Frontal cortex (tissue), 3 donors: ENCODE measurements at regions not wholly inside any gene's neighbourhood (a gene's known extent, or its start where the extent isn't known, plus 50 kb on each side); places are given as distances from the start of the nearest gene placed in this dataset.

Experiments
- DNase-seq, 2 donors: peaks; one replicate each; pipeline ENCODE4 v3.0.0; 2012; ENCODE audit warnings: low spot score in 2 of 2
- FAIRE-seq: peaks from 2 replicates; lab custom pipeline; 2012; peaks lifted over from hg19 to GRCh38; lab: Jason Lieb, UNC
- donor health status: control.
- donor health status: control.
- donor health status: control.

DNA sequence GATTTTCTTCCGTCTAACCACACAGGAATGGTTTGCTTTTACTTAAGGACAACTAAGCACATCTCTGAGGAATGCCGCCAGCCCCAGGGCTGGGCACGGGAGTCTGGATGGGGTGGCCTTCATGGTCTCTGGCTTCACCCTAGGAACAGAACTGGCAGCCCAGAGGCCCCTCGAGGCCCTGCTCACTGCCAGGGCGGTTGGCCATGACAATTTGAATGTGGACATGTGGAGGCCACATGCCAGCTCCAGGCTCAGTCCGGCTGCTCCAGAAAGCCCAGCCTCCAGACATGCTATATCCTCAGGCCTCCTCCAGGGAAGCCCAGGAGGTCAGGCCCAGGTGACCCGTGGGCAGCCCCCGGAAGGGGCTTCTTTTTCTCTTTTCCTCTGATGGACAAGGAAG, 84.0 kb upstream of the FGF3 start:
- FAIRE-seq: no peak
- DNase-seq: no peak

DNA sequence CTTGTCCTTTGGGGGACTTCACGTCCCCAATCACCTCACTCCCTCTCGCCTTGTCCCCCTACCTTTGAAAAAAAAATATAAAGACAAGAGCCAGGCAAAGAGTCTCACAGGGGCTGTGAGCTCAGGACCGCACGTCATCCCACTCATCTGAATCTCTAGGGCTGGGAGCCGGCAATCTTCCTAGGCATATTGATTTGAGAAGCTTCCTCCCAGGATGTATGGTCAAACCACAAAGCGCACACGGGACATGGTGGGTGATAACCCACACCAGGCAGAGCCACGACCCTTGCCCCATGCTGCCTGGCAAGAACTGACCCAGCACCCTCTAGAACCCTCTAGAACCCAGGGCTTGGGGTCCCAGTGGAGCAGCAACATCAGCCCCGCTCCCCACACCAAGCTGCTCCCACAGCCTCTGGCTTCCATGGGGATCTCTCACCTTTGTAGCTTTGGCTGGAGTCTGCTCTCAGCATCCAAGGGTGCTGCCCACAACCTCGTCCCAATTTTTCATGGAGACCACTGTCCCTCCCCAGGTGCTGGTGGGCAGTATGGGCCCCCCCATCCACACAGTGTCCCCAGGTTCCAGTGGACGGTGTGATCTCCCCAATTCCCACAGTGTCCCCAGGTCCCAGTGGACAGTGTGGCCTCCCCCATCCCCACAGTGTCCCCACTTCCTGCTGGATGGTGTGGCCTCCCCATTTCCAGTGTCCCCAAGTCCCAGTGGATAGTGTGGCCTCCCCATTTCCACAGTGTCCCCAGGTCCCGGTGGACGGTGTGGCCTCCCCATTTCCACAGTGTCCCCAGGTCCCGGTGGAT, 85.2 kb upstream of the FGF3 start:
- no peak for FAIRE-seq
- no peak for DNase-seq

DNA sequence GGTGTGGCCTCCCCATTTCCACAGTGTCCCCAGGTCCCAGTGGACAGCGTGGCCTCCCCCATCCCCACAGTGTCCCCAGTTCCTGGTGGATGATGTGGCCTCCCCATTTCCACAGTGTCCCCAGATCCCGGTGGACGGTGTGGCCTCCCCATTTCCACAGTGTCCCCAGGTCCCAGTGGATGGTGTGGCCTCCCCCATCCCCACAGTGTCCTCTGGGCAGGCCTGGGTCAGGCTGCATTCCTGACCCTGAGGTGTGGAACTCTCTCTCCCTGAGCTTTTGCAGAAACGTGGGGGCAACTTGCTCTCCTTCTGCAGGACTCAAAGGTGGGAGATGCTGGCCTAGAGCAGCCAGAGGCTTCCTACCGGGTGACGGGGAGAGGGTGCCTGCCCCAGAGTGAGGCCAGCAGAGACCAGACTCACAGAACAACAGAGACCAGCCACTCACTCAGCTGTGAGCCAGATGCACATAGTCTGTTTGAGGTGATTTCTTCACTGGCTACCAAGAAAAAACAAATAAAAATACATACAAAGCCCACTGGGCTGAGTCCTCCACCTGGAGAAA, 85.8 kb upstream of the FGF3 start:
- DNase-seq (no peak), FAIRE-seq (no peak)

DNA sequence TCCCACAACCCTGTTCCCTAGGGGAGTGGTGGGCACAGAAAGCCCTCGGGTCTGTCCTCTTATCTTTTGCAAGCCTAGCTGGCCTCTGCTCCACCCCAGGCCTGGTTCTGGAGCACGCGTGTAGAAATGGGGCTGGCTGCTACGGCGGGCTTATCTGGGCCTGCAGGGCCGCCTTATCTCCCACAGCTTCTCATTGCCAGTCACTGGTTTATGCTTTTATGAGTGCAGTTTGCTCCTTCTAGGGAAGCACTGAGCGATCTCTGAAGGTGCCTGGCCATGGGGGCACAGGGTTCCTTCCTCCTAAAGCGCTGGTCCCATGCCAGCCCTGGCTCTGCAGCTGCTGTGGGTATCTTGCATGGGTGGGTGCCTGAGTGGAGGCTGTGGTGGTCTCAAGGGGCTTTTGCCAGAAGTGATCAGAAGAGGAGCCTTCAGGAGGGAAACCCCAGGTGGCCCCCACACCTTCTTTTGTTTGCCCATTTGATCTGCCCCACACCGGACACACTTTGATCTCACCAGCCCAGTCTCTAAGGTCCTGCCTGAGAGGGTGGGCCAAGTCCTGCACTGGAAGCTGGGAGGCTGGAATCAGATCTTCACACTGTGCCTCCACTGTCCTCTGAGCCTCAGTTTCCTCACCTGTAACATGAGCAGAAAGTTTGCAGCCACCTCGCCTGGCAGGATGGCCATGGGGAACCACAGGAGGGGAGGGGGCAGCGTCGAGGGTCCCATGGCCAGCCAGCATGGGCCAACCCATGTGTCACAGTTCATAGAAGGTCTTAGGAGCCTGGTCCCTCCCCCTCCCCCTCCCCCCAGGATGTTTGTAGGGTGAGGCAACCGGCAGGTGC, 86.6 kb upstream of the FGF3 start:
- DNase-seq (no peak), FAIRE-seq (no peak)

DNA sequence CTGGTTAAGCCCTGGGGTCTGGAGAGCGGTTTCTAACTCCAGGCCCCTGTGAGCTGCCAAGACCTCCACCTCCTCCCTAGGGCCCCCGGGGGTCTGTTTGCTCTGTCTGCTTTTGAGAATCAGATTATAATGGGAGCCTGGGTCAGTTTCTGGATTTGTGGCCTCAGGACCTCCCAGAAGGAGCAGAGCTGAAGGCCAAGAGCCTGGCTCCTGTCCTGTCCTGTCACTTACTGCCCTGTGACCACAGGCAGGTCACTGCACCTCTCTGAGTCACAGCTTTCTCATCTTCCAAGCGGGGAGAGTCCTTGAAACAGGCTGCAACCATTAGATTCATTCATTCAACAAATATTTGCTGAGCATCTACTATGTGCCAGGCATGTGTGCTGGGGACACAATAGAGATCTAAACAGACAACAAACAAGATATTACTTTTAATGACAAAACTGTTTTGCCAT, 87.3 kb upstream of the FGF3 start:
- no peak for FAIRE-seq
- DNase-seq: no peak

DNA sequence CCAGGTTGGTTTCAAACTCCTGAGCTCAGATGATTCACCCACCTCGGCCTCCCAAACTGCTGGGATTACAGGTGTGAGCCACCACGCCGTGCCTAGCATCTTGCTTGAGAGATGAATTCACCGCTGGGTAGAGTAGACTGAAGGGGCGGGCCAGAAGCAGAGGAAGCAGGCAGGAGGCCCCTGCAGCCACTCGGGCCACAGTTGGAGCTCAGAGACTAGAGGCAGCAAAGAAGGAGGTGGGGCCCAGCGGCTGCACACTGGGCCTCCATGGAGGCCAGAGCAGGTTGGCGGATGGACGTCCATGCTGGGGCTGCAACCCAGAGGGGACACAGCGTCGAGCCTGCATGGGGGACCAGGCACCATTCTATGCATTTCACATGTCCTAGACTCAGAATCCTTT, 88.4 kb upstream of the FGF3 start:
- no peak for FAIRE-seq
- no peak for DNase-seq

DNA sequence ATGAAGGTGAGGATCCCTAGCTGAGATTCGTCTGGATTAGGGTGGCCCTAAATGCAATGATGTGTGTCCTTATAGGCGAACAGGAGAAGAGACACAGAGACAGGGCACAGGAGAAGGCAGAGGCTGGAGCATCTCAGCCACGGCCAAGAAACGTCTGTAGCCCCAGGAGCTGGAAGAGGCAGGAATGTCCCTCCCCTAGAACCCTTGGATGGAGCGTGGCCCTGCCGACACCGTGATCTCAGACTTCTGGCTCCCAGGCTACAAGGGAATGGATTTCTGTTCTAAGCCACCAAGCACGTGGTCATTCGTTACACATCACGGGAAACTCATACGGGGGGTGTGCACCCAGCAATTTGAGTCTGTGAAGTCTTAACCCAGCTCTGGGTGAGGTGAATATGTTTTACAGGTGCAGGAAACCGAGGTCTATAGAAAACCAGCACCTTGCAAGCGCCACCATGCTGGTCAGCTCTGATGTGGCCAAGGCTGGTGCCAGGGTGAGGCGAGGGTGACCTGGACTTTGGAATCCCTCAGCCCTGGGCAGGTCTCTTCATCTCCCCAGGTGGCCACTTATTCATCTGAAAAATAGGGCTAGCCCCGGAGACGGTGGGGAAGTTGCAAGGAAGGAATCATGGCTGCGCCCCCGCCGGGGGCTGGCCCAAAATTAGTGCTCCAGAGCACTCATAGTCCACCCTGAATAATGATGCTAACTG, 89.5 kb upstream of the FGF3 start:
- no peak for DNase-seq
- FAIRE-seq: no peak

DNA sequence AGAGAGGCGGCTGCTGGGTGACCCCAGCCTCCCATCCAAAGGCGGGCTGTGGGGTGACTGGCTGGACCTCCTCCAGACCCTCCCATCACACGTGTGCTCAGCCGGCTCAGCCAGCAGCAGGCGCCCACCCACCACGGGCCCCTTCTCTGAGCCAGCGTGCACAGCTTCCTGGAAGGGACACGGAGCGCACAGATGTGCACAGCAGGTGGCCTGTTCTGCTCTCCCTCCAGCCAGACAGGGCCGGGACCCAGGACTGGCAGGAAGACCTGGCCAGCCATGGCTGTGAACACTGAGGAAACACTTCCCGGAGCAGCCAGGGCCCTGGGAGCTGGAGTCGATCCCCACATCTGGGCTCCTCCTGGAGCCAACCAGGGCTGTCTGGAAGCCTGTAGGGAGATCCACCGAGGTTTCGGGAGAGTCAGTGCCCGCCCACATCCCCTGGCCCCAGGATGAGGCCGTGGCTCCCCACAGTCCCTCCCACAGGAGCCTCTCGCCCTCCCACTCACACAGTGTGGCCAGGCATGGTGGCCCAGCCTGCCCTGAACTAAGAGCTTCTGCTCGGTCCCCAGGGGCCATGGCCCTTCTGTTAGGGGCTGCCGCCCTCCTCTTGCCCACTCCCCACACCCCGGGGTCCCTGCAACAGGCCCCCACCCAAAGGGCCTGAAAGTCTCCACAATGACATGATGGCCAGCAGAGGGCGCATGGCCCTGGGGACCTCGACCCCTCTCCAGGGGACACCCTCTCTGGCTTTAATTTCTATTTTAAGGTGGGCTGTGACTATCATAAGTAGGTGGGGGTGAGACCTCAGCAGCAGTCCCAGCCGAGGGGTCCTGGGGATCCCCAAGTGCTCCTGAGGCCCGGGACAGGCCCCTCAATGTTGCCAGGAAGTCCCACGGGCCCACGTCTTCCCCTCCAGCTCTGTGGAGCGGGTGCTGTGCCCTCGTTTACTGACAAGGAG, 90.6 kb upstream of the FGF3 start:
- FAIRE-seq: no peak
- no peak for DNase-seq

DNA sequence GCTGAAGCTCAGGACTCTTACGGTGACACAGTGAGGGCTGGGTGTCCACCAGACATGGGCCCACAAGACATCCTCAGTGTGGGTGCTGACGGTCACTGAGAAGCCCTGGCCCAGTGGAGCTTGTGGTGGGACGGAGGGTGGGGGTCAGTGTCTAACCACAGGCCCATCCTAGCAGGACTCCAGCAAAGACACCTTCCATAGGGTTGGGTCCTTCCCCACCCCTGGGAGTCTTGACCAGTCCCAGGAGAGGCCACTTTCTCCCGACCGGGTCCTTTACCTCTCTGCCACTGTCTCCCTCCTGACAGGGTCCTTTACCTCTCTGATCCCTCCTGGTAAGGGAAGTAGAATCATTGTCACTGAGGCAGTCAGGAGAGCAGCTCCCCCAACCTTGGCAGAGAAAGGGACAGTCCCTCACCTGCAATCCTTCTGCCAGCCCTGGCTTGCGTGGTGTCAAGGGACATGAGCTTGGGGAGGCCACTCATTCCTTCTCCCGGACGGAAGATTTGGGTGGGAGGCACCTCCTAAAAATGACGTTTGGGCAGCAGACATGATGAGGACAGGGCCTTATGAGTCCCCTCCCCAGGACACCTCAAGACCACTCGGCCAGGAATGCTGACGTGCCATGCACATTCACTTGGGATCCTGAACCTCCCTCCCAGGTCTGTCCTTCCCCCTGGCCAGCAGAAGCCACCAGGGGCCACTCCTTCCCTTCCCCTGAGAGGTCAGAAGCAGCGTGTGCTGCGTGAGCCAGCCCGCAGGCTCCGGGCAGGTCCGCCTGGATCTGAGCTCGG, 91.5 kb upstream of the FGF3 start:
- no peak for DNase-seq
- no peak for FAIRE-seq

DNA sequence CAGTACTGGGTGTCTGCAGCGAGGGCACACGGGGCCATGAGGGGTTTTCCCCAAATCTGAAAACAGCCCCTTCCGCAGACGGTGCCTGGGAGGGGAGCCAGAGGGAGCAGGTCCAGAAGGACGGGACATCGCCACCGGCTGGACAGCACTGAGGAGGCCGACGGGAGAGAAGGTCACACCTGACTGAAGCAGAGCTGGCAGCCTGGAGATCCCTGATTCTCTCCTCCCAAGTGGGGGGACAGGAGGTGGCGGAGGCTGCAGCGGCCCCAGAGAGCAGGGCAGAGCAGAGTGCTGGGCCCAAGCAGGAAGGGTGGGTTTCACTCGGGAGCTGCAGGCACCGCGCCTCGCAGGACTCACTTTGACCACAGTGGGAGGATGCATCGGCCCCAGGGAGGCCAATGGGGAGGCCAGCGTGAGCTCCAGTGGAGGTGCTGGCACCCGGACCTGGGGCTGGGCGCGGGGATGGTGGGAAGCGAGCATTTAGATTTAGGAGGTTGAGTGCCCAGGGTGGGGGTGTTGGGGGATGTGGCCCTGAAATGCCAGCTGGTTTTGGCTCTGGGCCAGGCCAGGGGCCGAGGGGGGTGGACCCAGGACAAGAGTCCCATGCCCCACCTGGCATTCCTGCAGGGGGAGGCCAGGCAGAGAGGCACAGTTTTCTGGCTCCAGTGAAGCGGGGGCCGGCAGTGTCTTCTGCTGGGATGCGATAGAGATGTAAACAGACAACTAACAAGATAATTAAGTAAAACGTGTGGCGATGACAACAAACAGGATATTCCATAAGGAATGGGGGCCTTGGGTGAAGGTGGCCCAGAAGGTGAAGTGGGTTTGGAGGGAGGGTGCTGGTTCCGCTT, 92.3 kb upstream of the FGF3 start:
- DNase-seq: no peak

DNA sequence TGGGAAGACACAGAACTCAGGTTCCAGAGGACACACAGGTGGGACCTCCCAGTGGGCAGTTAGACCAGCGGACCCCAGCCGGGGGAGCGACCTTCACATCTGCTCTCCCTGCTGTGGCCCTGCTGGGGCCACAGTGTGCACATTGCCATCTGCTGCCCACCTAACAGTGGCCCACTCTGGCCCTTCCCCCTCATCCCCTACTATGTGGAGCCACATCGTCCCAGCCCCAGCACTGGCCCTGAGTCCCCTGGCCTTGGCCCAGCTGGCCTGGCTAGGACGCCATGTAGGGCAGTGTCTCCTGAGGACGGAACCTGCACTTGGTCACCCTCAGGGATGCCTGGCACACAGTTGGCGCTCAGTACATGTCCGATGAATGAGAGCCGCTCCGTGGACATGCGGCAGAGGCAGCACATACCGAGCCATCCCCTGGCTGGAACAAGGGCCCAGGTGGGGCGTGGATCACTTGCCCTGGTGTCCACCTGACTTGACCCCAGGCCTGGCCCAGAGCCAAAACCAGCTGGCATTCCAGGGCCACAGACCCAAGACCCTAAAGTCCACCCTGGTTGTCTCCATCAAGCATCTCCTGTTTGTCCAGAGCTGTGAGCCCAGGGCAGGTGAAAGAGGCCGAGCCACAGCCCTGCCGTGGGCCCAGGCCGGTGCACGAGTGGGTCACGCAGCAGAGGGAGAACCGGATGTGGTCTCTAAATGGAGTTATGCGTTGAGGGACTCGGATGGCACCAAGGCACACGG, 93.1 kb upstream of the FGF3 start:
- no peak for DNase-seq

More for the DNA sequence above, 92.3 kb upstream of the FGF3 start:
- no peak for FAIRE-seq

DNA sequence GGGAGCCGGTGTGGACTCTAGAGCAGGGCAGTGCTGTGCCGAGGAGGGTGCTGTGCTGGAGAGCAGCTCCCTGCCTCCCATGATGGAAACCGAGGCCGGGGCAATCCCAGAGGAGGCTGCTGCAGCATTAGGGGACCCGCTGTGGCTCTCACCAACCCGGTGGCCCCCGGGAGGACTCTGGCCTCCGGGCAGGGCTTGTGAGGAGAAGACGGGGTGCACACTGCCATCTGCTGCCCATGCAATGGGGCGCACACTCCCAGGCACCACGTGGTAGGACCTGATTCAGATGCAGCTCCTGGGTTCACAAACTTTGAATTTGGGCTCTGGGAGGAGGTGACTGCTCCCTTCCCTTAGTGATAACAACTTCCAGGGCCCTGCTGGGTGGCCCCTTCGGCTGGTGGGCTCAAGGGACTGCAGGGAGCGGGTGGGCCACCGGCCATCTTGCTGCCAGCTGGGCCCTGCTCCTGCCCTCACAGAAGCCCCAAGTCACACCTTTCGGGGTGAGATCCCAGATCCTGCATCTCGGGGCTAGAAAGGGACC, 93.8 kb upstream of the FGF3 start:
- DNase-seq (no peak), FAIRE-seq (no peak)

More for the DNA sequence above, 93.1 kb upstream of the FGF3 start:
- no peak for FAIRE-seq

DNA sequence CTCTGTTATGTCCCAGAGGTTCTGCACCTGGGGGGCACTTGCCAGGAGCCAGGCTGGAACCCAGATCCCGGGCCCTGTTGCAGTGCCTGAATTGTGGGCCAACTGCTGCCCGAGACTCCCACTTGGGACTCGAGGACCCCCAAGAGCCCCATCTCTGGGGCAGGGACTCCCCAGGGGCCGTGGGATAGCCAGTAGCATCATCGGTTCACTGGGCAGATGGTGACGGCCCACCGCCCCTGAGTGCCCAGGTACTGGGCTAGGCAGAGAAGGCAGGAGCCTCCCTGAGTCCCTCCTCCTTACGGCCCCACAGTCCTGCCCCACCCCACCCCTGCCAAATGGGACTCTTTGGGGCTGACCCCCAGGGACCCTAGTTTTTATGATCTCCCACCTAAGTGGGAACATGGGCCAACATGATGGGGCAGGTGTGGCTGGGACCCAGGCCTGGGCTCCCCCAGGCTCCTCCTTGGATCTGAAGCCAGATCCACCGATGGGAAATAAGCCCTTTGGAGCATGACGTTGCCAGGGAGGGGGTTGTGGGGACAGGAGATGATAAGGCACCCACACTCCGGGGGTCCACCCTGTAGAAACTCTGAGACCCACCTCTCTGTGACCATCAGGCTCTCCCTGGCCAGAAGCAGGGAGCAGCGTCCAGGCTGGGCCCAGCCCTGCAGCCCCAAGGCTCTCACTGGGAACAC, 94.5 kb upstream of the FGF3 start:
- FAIRE-seq (no peak), DNase-seq (no peak)

DNA sequence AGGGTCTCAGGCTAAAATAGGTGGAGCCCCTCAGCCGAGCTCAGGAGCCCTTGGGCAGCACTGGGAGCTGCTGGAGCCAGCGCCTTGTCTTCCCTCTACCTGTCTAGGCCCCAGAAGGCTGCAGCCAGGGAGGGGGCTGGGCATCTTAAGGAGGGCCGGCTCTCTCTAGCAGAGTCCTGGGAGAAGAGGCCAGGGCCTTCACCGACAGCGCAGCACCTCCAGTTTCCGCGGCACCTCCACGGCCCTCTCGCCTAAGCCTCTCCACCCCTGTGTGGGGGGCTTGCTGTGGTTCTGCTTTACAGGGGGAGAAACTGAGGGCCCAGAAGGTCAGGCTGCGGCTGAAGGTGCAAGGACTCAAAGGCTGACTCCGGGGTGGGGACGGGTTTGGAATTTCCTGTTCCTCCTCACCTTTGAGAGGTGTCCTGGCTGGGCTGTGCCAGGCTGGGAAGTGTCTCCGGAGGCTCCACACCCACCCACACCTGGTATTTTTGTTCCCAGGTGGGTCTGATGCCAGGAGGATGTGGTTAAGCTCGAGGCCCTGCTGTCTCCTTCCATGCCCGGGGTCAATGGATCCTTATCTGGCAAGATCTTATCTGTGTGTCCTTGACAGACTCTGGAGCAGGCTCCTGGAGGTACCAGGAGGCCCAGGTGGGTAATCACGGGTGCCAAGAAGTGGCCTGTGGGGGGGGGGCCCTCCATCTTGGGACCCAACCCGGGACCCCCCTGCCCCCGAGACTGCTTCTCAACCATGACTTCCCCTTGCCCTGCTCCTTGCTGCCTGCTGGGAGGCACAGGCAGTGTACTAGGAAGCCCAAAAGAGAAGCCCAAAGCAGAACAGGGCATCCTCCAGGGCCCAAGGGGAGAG, 95.3 kb upstream of the FGF3 start:
- FAIRE-seq (no peak), DNase-seq (no peak)

DNA sequence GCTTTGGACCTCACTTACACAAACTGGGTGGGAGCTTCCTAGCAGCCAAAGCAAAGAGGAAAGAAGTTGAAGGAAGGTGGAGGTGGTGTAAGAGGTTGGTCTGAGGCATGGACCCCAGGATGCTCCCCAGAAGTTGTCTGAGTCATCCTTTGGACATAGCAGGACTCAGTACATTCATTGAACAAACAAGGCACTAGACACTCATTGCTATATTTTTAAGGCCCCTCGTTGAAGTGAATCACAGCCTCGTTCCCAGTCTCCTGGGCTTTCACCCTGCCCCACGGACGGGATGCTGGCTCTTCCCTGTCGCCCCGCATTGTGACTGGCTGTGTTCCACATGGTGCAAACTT, 95.9 kb upstream of the FGF3 start:
- DNase-seq (no peak), FAIRE-seq (no peak)
